NB4 (cell line): ENCODE measurements at regions not wholly inside any gene's neighbourhood (a gene's known extent, or its start where the extent isn't known, plus 50 kb on each side); places are given as distances from the start of the nearest gene placed in this dataset.
"Not testable (repeated sequence)": the region's sequence is repeated elsewhere in the genome, so short reads cannot be mapped to it uniquely, and the experiment has no call there.

Experiments used
- CTCF ChIP-seq: IDR thresholded peaks from one replicate; pipeline ENCODE4 v1.5.1; 2012; ENCODE audit warnings: low read depth, low read length
- POLR2A ChIP-seq: IDR thresholded peaks from 2 replicates; pipeline ENCODE4 v1.6.1; 2011; ENCODE audit warnings: mild to moderate bottlenecking; ENCODE audit not compliant: insufficient read length; ENCODE audit errors: extremely low read depth

GRCh38 chr4:67300497-67301185, 244.7 kb downstream of the CENPC start:
- TF ChIP-seq CTCF, POLR2A: not testable (repeated sequence)
